ENCODE measurements at regions not wholly inside any gene's neighbourhood (a gene's known extent, or its start where the extent isn't known, plus 50 kb on each side); places are given as distances from the start of the nearest gene placed in this dataset.

DNA sequence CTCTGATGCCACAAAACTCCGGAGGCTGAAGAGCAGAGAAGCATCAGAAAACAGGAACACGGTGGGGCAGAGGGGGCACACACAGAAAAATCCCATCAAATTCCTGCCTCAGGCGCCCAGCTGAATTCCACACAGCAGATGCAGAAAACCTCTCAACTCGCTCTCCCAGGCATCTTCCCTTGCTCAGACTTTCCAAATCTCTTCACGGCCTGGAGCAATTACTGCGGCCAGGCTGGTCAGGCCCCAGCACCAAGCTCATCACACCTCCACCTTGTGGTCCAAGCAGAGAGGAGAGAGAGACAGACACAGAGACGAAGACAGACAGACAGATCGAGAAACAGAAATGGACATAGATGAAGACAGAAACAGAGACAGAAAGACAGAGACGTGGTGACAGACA lies 89.0 kb downstream of the NCOR2 start:
- Histone ChIP-seq H3K4me3 (no peak overlapping the region), H3K9me3 (no peaks in the 10 kb centered on the region), H3K4me1 (peaks cover 0 to 56% (median 26%) of the 10 kb centered on the region in 4 donors), H3K36me3 (peaks cover 5 to 75% (median 44%) of the 10 kb centered on the region in 3 donors), H3K27me3 (no peaks in the 10 kb centered on the region), H3K27ac (no peak overlapping the region)
- TF ChIP-seq, protein P1, sequence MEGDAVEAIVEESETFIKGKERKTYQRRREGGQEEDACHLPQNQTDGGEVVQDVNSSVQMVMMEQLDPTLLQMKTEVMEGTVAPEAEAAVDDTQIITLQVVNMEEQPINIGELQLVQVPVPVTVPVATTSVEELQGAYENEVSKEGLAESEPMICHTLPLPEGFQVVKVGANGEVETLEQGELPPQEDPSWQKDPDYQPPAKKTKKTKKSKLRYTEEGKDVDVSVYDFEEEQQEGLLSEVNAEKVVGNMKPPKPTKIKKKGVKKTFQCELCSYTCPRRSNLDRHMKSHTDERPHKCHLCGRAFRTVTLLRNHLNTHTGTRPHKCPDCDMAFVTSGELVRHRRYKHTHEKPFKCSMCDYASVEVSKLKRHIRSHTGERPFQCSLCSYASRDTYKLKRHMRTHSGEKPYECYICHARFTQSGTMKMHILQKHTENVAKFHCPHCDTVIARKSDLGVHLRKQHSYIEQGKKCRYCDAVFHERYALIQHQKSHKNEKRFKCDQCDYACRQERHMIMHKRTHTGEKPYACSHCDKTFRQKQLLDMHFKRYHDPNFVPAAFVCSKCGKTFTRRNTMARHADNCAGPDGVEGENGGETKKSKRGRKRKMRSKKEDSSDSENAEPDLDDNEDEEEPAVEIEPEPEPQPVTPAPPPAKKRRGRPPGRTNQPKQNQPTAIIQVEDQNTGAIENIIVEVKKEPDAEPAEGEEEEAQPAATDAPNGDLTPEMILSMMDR (IDR thresholded peaks at IDR 0.05) = no peak
- DNase-seq = no peak
- intact Hi-C loops (cut with DNase I; ENCODE audit: low total_unique reads) = no loop called here

DNA sequence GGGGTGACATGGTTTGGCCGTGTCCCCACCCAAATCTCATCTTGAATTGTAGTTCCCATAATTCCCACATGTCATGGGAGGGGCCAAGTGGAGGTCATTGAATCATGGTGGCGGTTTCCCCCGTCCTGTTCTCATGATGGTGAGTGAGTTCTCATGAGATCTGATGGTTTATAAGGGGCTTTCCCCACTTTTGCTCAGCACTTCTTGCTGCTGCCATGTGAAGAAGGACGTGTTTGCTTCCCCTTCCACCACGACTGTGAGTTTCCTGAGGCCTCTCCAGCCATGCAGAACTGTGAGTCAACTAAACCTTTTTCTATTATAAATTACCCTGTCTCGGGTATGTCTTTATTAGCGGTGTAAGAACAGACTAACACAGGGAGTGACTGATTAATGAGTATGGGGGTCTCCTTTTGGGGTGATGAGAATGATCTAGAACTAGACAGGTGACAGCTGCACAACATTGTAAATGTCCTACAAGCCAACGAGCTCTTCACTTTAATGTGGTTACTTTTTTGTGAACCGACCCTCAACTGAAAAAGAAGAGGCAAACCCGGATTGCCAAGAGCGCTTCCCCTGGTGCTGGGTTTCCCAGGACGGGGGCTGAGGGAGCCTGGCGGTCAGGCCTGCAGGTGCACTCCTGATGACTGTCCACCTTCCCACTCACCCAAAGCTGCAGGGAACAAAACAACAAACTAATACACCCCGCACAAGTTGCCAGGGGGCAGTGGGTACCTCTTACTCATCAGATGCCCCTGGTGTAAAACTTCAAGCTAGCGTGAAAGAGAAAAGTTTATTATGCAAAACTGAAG lies 90.1 kb downstream of the NCOR2 start:
- peaks cover 16 to 75% (median 43%) of the 10 kb centered on the region in 3 donors for H3K36me3 ChIP-seq
- DNase-seq = no peak
- intact Hi-C loops (cut with DNase I; ENCODE audit: low total_unique reads) = no loop called here

DNA sequence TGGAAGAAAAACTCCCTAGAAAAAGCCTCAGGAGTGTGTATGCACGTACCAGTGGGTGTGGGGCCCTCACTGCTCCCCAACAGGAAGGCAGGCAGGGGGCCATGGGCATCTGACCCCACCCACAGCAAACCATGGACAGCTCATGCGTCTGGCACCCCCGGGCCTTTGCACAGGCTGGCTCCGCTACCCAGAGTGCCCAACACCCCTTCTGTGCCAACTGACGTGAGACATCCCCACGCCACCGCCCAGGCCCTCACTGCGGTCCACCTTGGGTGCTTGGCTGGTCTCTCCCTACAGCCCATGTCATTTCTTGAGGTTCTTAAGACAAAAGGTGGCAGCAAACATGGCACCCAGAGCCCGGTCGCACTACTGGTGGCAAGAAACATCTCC lies 91.4 kb downstream of the NCOR2 start:
- Histone ChIP-seq H3K4me1 (peaks cover 0 to 40% (median 23%) of the 10 kb centered on the region in 4 donors), H3K27ac (no peak overlapping the region), H3K27me3 (no peaks in the 10 kb centered on the region), H3K4me3 (no peak overlapping the region), H3K9me3 (no peaks in the 10 kb centered on the region), H3K36me3 (peaks cover 24 to 79% (median 53%) of the 10 kb centered on the region in 3 donors)
- TF ChIP-seq, protein P1 (IDR thresholded peaks at IDR 0.05) = no peak
- intact Hi-C loops (cut with DNase I; ENCODE audit: low total_unique reads) = no loop called here
- DNase-seq = no peak

More for the DNA sequence above, 90.1 kb downstream of the NCOR2 start:
- H3K27me3 ChIP-seq = no peaks in the 10 kb centered on the region
- peaks cover 0 to 52% (median 26%) of the 10 kb centered on the region in 4 donors for H3K4me1 ChIP-seq
- H3K9me3 ChIP-seq = no peaks in the 10 kb centered on the region
- TF ChIP-seq, protein P1 (IDR thresholded peaks at IDR 0.05) = no peak
- no peak overlapping the region for H3K4me3 ChIP-seq
- H3K27ac ChIP-seq = no peak overlapping the region

DNA sequence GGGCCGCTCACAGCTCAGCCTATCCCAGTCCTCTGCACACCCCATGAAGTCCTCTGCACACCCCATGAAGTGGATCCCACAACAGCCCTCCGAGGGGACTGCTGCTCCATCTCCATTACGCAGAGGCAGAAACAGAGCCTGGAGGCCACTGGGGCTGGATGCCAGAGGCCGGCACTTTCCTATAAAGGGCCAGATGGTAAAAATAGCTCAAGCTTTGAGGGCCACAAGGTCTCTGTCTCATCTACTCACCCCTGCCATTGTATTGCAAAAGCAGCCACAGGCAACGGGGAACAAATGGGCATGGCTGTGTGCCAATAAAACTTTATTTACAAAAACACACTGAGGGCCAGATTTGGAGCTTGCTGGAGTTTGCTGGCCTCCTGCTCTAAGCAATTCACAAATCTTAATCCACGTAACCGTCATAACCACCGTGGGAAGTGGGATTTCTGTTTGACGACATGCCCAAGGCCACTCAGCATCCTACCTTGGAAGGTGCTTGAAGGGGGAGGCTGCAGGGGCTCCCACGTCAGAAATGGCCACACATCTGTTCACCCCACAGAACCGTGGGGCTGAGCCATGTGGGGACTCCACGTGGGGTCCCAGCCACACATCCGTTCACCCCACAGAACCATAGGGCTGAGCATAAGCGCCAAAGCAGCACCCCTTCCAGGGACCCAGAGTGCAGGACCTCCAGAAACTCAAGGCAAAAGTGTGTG lies 92.0 kb downstream of the NCOR2 start:
- H3K27ac ChIP-seq = no peak overlapping the region
- no peaks in the 10 kb centered on the region for H3K27me3 ChIP-seq
- H3K9me3 ChIP-seq = no peaks in the 10 kb centered on the region
- H3K36me3 ChIP-seq = peaks cover 28 to 85% (median 59%) of the 10 kb centered on the region in 3 donors
- TF ChIP-seq, protein P1 (IDR thresholded peaks at IDR 0.05) = no peak
- DNase-seq = no peak
- intact Hi-C loops (cut with DNase I; ENCODE audit: low total_unique reads) = no loop called here
- H3K4me1 ChIP-seq = peaks cover 0 to 34% (median 17%) of the 10 kb centered on the region in 4 donors
- H3K4me3 ChIP-seq = no peak overlapping the region

DNA sequence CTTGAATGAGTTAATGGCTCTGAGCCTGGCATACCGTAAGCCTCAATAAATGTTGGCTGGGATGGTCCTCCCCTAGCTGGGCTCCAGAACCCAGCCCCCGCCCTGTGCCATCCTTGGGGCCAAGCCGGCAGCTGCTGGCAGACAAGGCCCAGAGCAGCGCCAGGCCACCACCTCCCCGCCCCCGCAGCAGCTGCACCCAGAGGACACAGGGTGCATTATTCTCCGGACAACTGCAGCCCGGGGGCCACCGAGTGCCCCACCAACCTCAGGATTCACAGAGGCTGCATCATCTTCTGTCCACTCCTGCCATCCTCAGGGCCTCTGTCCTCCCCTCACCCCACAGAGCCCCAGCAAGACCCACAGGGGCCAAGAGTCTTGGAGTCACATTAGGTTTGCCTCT lies 92.7 kb downstream of the NCOR2 start:
- peaks cover 0 to 27% (median 10%) of the 10 kb centered on the region in 4 donors for H3K4me1 ChIP-seq
- H3K36me3 ChIP-seq = peaks cover 30 to 86% (median 62%) of the 10 kb centered on the region in 3 donors
- H3K27ac ChIP-seq = no peak overlapping the region

More for the DNA sequence above, 92.7 kb downstream of the NCOR2 start:
- intact Hi-C loops (cut with DNase I; ENCODE audit: low total_unique reads) = no loop called here
- no peak for DNase-seq
- TF ChIP-seq, protein P1 (IDR thresholded peaks at IDR 0.05) = no peak
- Histone ChIP-seq H3K4me3 (no peak overlapping the region), H3K9me3 (no peaks in the 10 kb centered on the region), H3K27me3 (no peaks in the 10 kb centered on the region)

Data from tibial artery (tissue), 4 donors.